Osteocyte (in vitro differentiated cells): ENCODE measurements at regions not wholly inside any gene's neighbourhood (a gene's known extent, or its start where the extent isn't known, plus 50 kb on each side); places are given as distances from the start of the nearest gene placed in this dataset.

Experiments
- DNase-seq: peaks from one replicate; pipeline ENCODE4 v3.0.0; 2021; ENCODE audit warnings: mixed read lengths; ENCODE audit not compliant: unreplicated experiment; ENCODE audit errors: extremely low spot score
- H3K27ac Mint-ChIP-seq: one replicate; pipeline ENCODE4 v1.8.0; 2021; ENCODE audit warnings: mild to moderate bottlenecking, mixed read lengths; ENCODE audit not compliant: unreplicated experiment
- H3K27me3 Mint-ChIP-seq: one replicate; pipeline ENCODE4 v1.8.0; 2021; ENCODE audit warnings: mixed read lengths; ENCODE audit not compliant: unreplicated experiment
- H3K36me3 Mint-ChIP-seq: one replicate; pipeline ENCODE4 v1.8.0; 2021; ENCODE audit warnings: mixed read lengths; ENCODE audit not compliant: unreplicated experiment
- H3K4me1 Mint-ChIP-seq: one replicate; pipeline ENCODE4 v1.8.0; 2021; ENCODE audit warnings: mixed read lengths; ENCODE audit not compliant: unreplicated experiment
- H3K4me3 Mint-ChIP-seq: one replicate; pipeline ENCODE4 v1.8.0; 2021; ENCODE audit warnings: mild to moderate bottlenecking, moderate library complexity, mixed read lengths; ENCODE audit not compliant: unreplicated experiment
- H3K9me3 Mint-ChIP-seq: one replicate; pipeline ENCODE4 v1.8.0; 2021; ENCODE audit warnings: mixed read lengths; ENCODE audit not compliant: unreplicated experiment
- CTCF ChIP-seq: fragments of 200-600 bp; sonication (generic); IDR thresholded peaks from 2 replicates; pipeline ENCODE4 v1.5.0; 2021; ENCODE audit warnings: antibody characterized with exemption, mild to moderate bottlenecking, moderate library complexity

DNA sequence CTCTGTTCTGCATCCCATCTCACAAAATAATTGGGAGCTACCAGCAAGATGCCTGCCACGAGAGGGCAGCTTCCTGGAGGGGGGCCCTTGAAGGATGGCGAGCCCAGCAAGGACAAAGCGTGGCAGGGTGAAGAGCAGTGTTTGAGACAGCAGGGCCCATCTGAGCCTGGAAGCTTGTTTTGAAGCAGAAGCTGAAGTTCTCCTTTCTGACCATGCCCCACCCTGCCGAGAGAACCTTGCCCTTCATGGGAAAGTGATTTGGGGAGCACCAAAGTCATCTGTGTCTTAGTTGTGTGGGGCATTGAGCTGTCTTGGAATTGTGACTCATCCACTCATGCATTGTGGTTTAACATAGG lies 216.3 kb downstream of the BCL11A start:
- no peak overlapping the region for H3K4me3 Mint-ChIP-seq
- H3K9me3 Mint-ChIP-seq, result no peaks in the 10 kb centered on the region

DNA sequence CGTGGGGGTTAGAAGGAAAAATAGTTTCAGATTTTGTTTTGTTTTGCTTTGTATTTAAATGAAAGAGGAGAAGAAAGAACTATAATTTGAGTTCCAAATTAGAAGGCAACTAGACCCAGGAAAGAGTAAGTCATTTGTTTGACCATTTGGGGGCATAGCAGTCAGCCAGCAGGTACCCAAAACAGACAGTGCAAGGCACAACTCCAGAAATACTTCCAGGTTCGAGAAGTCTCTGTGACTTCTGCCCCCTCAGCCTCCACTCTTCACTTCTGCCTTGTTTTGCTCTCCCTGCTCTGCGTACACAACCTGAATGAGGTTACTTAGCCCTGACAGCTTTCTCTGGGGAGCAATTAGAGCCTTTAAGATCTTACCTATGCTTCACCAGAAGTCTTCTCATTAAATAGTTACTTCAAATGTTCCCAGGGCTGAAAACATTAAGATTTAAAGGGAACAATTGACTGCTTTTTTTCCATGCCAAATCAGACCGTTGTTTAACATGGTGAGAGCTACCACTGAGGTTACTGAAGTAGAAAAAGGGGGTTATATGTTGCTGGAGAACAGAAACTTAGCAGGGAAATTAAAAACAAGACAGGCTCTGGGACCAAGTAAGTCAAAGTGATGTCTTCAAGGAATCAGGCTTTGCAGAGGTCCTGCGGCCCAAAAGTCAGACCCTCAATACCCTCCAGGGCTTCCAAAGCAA lies 216.9 kb downstream of the BCL11A start:
- TF ChIP-seq CTCF, result no peak
- no peak overlapping the region for H3K27ac Mint-ChIP-seq
- no peaks in the 10 kb centered on the region for H3K36me3 Mint-ChIP-seq
- no peaks in the 10 kb centered on the region for H3K4me1 Mint-ChIP-seq
- no peaks in the 10 kb centered on the region for H3K9me3 Mint-ChIP-seq
- no peaks in the 10 kb centered on the region for H3K27me3 Mint-ChIP-seq
- peak; percentile 38 for DNase-seq
- H3K4me3 Mint-ChIP-seq, result no peak overlapping the region

More for the DNA sequence above, 216.3 kb downstream of the BCL11A start:
- no peak overlapping the region for H3K27ac Mint-ChIP-seq
- no peak for TF ChIP-seq CTCF
- peak; percentile 69 for DNase-seq
- H3K36me3 Mint-ChIP-seq, result no peaks in the 10 kb centered on the region
- no peaks in the 10 kb centered on the region for H3K27me3 Mint-ChIP-seq
- no peaks in the 10 kb centered on the region for H3K4me1 Mint-ChIP-seq

DNA sequence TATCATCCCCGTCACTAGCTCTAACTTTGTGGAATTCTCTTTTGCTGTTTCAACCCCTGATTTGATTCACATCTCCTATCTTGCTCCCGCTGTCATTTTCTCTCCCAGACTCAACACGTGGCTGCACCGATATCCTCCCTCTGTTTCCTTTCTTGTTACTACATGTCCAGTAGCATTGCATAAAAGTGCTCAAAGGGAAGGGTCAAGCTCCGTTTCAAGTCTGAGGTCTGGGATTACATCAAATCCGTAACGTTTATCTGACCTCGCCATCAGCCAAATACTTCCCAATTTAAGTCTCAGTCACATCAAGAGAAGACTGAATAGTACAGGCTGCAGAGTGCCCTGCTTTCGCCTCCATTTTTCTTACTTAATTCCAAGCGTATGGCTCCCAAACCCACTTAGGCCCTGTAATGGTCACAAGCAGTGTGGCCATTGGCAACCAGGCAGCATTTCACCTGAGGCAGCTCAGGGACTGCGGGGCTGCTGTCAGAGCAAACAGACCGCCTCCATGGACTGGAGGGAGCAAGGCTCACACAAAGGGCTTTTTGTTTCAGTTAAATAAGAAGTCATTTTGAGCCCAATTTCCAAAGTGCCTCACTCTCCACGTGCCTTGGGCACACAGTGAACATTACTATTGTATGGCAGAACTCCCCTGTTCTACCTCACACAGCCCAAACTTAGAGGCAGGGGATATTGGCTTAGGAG lies 217.8 kb downstream of the BCL11A start:
- TF ChIP-seq CTCF, result no peak
- H3K4me1 Mint-ChIP-seq, result no peaks in the 10 kb centered on the region
- H3K9me3 Mint-ChIP-seq, result no peaks in the 10 kb centered on the region

GRCh38 chr2:60334610-60335009 lies 218.8 kb downstream of the BCL11A start:
- Mint-ChIP-seq H3K4me3 (no peak overlapping the region), H3K27me3 (peaks cover 8% of the 10 kb centered on the region), H3K27ac (no peak overlapping the region), H3K4me1 (no peaks in the 10 kb centered on the region), H3K9me3 (no peaks in the 10 kb centered on the region), H3K36me3 (no peaks in the 10 kb centered on the region)
- TF ChIP-seq CTCF, result no peak
- DNase-seq, result peak; percentile 42

More for the DNA sequence above, 217.8 kb downstream of the BCL11A start:
- no peak overlapping the region for H3K27ac Mint-ChIP-seq
- peaks cover 4% of the 10 kb centered on the region for H3K27me3 Mint-ChIP-seq
- no peaks in the 10 kb centered on the region for H3K36me3 Mint-ChIP-seq
- H3K4me3 Mint-ChIP-seq, result no peak overlapping the region
- peak; percentile 66 for DNase-seq

DNA sequence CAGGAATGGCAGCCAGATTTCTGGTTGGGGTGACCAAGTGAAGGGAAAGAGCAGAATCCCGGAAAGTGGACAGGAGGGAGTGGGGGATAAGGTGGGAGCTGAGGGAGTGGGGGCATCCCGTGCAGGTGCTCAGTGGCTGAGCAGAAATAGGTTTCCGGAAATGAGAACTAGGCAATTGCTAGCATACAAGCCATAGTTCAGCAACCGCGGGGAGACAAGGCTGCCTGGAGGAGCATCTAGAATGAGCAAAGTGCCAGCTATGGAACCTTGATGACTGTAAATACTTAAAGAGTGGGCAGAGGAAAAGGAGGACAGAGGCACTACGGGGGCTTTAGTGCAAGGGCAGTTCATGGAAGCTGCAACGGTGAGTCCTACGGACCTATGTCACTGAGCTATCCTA lies 220.2 kb downstream of the BCL11A start:
- no peaks in the 10 kb centered on the region for H3K9me3 Mint-ChIP-seq
- H3K36me3 Mint-ChIP-seq, result no peaks in the 10 kb centered on the region
- peaks cover 8% of the 10 kb centered on the region for H3K27me3 Mint-ChIP-seq
- TF ChIP-seq CTCF, result no peak
- no peaks in the 10 kb centered on the region for H3K4me1 Mint-ChIP-seq
- no peak overlapping the region for H3K4me3 Mint-ChIP-seq
- H3K27ac Mint-ChIP-seq, result no peak overlapping the region
- peak; percentile 53 for DNase-seq
